HG03103 (cell line): ENCODE measurements at regions not wholly inside any gene's neighbourhood (a gene's known extent, or its start where the extent isn't known, plus 50 kb on each side); places are given as distances from the start of the nearest gene placed in this dataset.

Experiments
- ATAC-seq: cut with Tn5 transposase; IDR thresholded peaks from one replicate; pipeline ENCODE4 v1.9.1; 2021; ENCODE audit warnings: low read depth; ENCODE audit not compliant: unreplicated experiment

- no peak for ATAC-seq
These were observed 82.9 kb downstream of the HES1 start for GRCh38 chr3:194218646-194219453.

- ATAC-seq: no peak
These were observed 84.0 kb downstream of the HES1 start for GRCh38 chr3:194219826-194220410.

- ATAC-seq: no peak
These were observed 85.0 kb downstream of the HES1 start for GRCh38 chr3:194220901-194221326.

- ATAC-seq: no peak
These were observed 85.4 kb downstream of the HES1 start for GRCh38 chr3:194221336-194221735.

GRCh38 chr3:194223951-194224350 lies 88.0 kb downstream of the HES1 start:
- no peak for ATAC-seq

- no peak for ATAC-seq
These were observed 88.8 kb downstream of the HES1 start for GRCh38 chr3:194224471-194225417.

- ATAC-seq: no peak
These were observed 89.5 kb downstream of the HES1 start for GRCh38 chr3:194225418-194225812.

- ATAC-seq: no peak
These were observed 90.2 kb downstream of the HES1 start for GRCh38 chr3:194225988-194226663.

GRCh38 chr3:194231929-194232832 lies 96.2 kb downstream of the HES1 start:
- no peak for ATAC-seq

GRCh38 chr3:194233150-194233549 lies 97.2 kb downstream of the HES1 start:
- ATAC-seq: no peak

- ATAC-seq: no peak
These were observed 99.2 kb downstream of the HES1 start for GRCh38 chr3:194235160-194235559.

- no peak for ATAC-seq
These were observed 101.2 kb downstream of the HES1 start for GRCh38 chr3:194237110-194237509.

GRCh38 chr3:194240766-194241165 lies 104.8 kb downstream of the HES1 start:
- no peak for ATAC-seq

GRCh38 chr3:194243172-194243837 lies 107.4 kb downstream of the HES1 start:
- no peak for ATAC-seq

- no peak for ATAC-seq
These were observed 107.0 kb downstream of the CPN2 start for GRCh38 chr3:194244167-194244566.

GRCh38 chr3:194245474-194245873 lies 105.7 kb downstream of the CPN2 start:
- ATAC-seq: no peak

GRCh38 chr3:194245975-194246561 lies 105.1 kb downstream of the CPN2 start:
- ATAC-seq: no peak

- ATAC-seq: no peak
These were observed 104.3 kb downstream of the CPN2 start for GRCh38 chr3:194246709-194247349.
